ENCODE measurements at regions not wholly inside any gene's neighbourhood (a gene's known extent, or its start where the extent isn't known, plus 50 kb on each side); places are given as distances from the start of the nearest gene placed in this dataset.
"Not testable (repeated sequence)": the region's sequence is repeated elsewhere in the genome, so short reads cannot be mapped to it uniquely, and the experiment has no call there.

DNA sequence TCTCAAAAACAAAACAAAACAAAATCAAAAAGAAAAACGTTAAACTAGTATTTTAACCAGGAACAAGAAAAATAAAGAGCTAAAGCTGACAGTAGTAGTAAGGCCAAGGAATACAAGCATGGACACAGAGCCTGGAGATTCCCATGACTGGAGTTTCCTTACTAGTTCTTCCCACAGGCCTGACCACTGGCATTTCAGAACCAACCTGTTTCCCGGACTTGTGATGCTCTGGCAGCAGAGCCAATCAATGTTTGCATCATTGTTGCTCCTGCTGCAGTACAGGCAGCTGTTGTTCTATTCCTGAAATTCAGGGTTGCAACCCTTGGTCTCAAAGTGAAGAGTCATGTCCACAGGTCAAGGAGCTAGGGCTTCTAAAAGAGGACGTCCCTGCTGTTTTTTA lies 111.3 kb upstream of the WARS2 start:
- DNase-seq (ENCODE audit: extremely low read depth, low read depth): no peak
- TF ChIP-seq, protein P1, sequence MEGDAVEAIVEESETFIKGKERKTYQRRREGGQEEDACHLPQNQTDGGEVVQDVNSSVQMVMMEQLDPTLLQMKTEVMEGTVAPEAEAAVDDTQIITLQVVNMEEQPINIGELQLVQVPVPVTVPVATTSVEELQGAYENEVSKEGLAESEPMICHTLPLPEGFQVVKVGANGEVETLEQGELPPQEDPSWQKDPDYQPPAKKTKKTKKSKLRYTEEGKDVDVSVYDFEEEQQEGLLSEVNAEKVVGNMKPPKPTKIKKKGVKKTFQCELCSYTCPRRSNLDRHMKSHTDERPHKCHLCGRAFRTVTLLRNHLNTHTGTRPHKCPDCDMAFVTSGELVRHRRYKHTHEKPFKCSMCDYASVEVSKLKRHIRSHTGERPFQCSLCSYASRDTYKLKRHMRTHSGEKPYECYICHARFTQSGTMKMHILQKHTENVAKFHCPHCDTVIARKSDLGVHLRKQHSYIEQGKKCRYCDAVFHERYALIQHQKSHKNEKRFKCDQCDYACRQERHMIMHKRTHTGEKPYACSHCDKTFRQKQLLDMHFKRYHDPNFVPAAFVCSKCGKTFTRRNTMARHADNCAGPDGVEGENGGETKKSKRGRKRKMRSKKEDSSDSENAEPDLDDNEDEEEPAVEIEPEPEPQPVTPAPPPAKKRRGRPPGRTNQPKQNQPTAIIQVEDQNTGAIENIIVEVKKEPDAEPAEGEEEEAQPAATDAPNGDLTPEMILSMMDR (IDR thresholded peaks at IDR 0.05; ENCODE audit: low read depth, low read length): no peak

GRCh38 chr1:119253366-119253765 lies 112.9 kb upstream of the WARS2 start:
- TF ChIP-seq, protein P1 (IDR thresholded peaks at IDR 0.05; ENCODE audit: low read depth, low read length): no peak
- no peak for DNase-seq (ENCODE audit: extremely low read depth, low read depth)

GRCh38 chr1:119254067-119254720 lies 113.7 kb upstream of the WARS2 start:
- TF ChIP-seq, protein P1 (IDR thresholded peaks at IDR 0.05; ENCODE audit: low read depth, low read length): no peak
- no peak for DNase-seq (ENCODE audit: extremely low read depth, low read depth)

- DNase-seq (ENCODE audit: extremely low read depth, low read depth): not testable (repeated sequence)
Measured at GRCh38 chr1:119256089-119256488, 112.5 kb upstream of the HAO2 start.

- TF ChIP-seq, protein P1 (IDR thresholded peaks at IDR 0.05; ENCODE audit: low read depth, low read length): no peak
- DNase-seq (ENCODE audit: extremely low read depth, low read depth): no peak
Measured at GRCh38 chr1:119260506-119260905, 108.1 kb upstream of the HAO2 start.

DNA sequence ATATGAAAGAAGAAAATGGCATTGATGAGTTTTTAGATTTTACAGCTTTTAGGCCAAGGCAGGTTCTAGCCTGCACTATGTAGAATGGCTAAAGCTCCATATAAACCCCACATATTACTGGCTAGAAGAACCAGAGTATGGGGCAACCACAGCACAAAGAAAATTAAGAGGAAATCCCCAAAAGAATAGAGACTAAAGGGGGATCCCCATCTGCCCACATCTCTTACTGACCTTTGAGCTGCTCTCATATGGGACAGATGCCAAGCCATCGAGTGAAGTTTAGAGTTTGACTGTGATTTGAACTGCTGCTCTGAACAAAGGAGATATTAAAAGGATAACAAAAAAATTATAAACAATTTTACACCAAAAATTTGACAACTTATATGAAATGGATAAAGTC lies 102.2 kb upstream of the HAO2 start:
- DNase-seq (ENCODE audit: extremely low read depth, low read depth): no peak
- TF ChIP-seq, protein P1 (IDR thresholded peaks at IDR 0.05; ENCODE audit: low read depth, low read length): no peak

DNA sequence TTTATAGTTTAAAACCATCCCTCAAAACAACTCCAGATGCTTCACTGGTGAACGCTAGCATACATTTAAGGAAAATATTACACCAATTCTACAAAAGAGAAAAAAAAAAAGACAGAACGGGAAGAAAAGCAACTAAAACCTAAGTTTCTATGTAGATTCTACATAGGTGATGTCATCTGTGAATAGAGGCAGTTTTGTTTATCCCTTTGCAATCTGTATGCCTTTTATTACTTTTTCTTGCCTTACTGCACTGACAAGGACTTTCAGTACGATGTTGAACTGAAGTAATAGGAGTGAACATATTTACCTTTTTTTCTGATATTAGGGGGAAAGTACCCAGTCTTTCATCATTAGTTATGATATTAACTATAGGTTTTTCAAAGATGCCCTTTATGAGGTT lies 101.7 kb upstream of the HAO2 start:
- DNase-seq (ENCODE audit: extremely low read depth, low read depth): no peak
- TF ChIP-seq, protein P1 (IDR thresholded peaks at IDR 0.05; ENCODE audit: low read depth, low read length): no peak

DNA sequence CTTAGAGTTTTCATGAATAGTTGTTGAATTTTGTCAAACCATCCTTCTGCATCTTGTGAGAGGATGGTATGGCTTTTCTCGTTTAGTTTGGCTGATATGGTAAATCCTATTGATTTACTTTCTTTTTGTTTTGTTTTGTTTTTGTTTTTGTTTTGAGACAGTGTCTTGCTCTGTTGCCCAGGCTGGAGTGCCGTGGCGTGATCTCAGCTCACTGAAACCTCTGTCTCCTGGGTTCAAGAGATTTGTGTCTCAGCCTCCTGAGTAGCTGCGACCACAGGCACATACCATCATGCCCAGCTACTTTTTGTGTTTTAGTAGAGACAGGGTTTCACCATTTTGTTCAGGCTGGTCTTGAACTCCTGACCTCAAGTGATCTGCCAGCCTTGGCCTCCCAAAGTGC lies 101.3 kb upstream of the HAO2 start:
- DNase-seq (ENCODE audit: extremely low read depth, low read depth): not testable (repeated sequence)

Data from AG09319 (cell line).